ENCODE measurements at regions not wholly inside any gene's neighbourhood (a gene's known extent, or its start where the extent isn't known, plus 50 kb on each side); places are given as distances from the start of the nearest gene placed in this dataset.

- ATAC-seq = no peak
Observed at GRCh38 chr22:47630741-47631534, 868.5 kb downstream of the TBC1D22A start.

- ATAC-seq = no peak
Observed at GRCh38 chr22:47629791-47630655, 867.6 kb downstream of the TBC1D22A start.

GRCh38 chr22:47629273-47629711 lies 866.8 kb downstream of the TBC1D22A start:
- no peak for ATAC-seq

- ATAC-seq = no peak
Observed at GRCh38 chr22:47628477-47629272, 866.2 kb downstream of the TBC1D22A start.

GRCh38 chr22:47627556-47628253 lies 865.3 kb downstream of the TBC1D22A start:
- ATAC-seq = no peak

GRCh38 chr22:47626428-47627390 lies 864.3 kb downstream of the TBC1D22A start:
- ATAC-seq = no peak

GRCh38 chr22:47625531-47626427 lies 863.3 kb downstream of the TBC1D22A start:
- ATAC-seq = no peak

GRCh38 chr22:47625013-47625385 lies 862.5 kb downstream of the TBC1D22A start:
- no peak for ATAC-seq

GRCh38 chr22:47624252-47625012 lies 862.0 kb downstream of the TBC1D22A start:
- ATAC-seq = no peak

- no peak for ATAC-seq
Observed at GRCh38 chr22:47623763-47624148, 861.3 kb downstream of the TBC1D22A start.

- no peak for ATAC-seq
Observed at GRCh38 chr22:47623066-47623762, 860.8 kb downstream of the TBC1D22A start.

GRCh38 chr22:47622541-47622940 lies 860.1 kb downstream of the TBC1D22A start:
- no peak for ATAC-seq

- no peak for ATAC-seq
Observed at GRCh38 chr22:47621253-47621652, 858.8 kb downstream of the TBC1D22A start.

GRCh38 chr22:47620391-47620790 lies 857.9 kb downstream of the TBC1D22A start:
- ATAC-seq = no peak

GRCh38 chr22:47619631-47620030 lies 857.2 kb downstream of the TBC1D22A start:
- ATAC-seq = no peak

- ATAC-seq = no peak
Observed at GRCh38 chr22:47618180-47619010, 855.9 kb downstream of the TBC1D22A start.

GRCh38 chr22:47617186-47617585 lies 854.7 kb downstream of the TBC1D22A start:
- ATAC-seq = no peak

Measured in activated CD4-positive, CD25-positive, alpha-beta regulatory T cell treated with anti-CD3 and anti-CD28 coated beads, Interleukin-2, amount 50 U/mL, for 24 hours (primary cell).